ENCODE measurements at regions not wholly inside any gene's neighbourhood (a gene's known extent, or its start where the extent isn't known, plus 50 kb on each side); places are given as distances from the start of the nearest gene placed in this dataset.
"Not testable (repeated sequence)": the region's sequence is repeated elsewhere in the genome, so short reads cannot be mapped to it uniquely, and the experiment has no call there.

DNA sequence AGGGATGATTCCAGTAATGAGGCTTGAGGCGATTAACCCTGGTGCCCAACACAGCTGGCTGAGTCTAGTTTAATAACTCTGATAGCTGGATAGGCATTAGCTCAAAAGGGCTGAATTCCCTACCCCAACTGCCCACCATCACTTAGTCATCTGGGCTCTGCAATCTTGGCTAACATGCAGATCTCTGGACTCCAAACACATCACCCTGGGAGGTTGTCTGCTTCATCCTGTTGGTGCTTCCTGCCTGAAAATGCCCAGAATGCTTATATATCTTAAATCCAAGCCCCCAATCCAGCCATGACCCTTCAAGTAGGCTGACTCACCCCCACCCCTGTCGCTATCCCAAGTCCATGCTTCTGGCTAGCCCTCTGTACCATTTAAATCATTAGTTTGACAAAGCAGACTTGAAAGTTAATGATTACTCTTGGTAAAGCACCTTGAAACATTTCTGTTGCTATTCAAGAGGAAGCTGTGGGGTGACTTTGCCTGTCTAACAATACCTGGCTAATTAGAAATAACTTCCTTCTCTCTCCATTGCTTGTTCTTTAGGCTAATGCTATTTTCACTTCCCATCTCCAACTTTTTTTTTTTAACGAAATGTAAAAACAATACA, 107.0 kb upstream of the RORA start:
- no peak overlapping the region for H3K4me3 ChIP-seq (ENCODE audit: low read depth, low read length)
- TF ChIP-seq, protein P1, sequence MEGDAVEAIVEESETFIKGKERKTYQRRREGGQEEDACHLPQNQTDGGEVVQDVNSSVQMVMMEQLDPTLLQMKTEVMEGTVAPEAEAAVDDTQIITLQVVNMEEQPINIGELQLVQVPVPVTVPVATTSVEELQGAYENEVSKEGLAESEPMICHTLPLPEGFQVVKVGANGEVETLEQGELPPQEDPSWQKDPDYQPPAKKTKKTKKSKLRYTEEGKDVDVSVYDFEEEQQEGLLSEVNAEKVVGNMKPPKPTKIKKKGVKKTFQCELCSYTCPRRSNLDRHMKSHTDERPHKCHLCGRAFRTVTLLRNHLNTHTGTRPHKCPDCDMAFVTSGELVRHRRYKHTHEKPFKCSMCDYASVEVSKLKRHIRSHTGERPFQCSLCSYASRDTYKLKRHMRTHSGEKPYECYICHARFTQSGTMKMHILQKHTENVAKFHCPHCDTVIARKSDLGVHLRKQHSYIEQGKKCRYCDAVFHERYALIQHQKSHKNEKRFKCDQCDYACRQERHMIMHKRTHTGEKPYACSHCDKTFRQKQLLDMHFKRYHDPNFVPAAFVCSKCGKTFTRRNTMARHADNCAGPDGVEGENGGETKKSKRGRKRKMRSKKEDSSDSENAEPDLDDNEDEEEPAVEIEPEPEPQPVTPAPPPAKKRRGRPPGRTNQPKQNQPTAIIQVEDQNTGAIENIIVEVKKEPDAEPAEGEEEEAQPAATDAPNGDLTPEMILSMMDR (IDR thresholded peaks at IDR 0.05; ENCODE audit: low read depth, low read length) = no peak
- no peak for DNase-seq (ENCODE audit: low read depth, low spot score)
- in situ Hi-C loops (cut with HindIII; ENCODE audit: low sequenced_read_pairs) = no loop called here

DNA sequence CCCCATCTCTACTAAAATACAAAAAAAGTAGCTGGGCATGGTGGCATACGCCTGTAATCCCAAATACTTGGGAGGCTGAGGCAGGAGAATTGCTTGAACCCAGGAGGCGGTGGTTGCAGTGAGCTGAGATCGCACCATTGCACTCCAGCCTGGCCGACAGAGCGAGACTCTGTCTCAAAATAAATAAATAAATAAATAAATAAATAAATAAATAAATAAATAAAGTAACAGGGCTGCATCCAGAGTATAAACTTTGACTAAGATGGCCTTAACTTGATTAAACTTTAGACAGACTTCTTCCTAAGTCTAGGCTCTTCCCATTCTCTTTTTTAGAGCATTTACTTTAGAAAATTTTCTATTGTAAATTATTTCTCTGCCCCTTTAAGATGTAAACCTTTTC, 105.6 kb upstream of the RORA start:
- DNase-seq (ENCODE audit: low read depth, low spot score); in situ Hi-C loops (cut with HindIII; ENCODE audit: low sequenced_read_pairs); H3K4me3 ChIP-seq (ENCODE audit: low read depth, low read length): not testable (repeated sequence)

DNA sequence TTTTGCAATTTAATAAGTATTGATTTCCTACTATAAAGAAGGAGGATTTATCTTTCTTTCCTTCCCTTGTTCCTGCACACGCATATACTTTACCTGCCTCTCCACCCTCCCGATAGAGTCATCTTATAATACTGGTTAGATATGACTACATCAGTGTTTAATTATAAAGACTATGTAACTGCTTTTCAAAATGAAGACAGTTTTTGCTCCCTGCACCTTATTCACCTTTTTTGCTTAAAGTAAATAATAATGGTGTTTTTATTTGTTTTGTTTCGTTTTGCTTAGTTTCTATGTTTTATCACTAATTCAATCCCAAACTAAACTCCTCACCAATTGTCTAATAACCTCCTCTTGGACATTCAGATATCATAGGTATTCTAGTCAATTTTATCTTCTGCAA, 101.9 kb upstream of the RORA start:
- DNase-seq (ENCODE audit: low read depth, low spot score) = no peak
- H3K4me3 ChIP-seq (ENCODE audit: low read depth, low read length) = no peak overlapping the region
- TF ChIP-seq, protein P1 (IDR thresholded peaks at IDR 0.05; ENCODE audit: low read depth, low read length) = no peak
- in situ Hi-C loops (cut with HindIII; ENCODE audit: low sequenced_read_pairs) = no loop called here

DNA sequence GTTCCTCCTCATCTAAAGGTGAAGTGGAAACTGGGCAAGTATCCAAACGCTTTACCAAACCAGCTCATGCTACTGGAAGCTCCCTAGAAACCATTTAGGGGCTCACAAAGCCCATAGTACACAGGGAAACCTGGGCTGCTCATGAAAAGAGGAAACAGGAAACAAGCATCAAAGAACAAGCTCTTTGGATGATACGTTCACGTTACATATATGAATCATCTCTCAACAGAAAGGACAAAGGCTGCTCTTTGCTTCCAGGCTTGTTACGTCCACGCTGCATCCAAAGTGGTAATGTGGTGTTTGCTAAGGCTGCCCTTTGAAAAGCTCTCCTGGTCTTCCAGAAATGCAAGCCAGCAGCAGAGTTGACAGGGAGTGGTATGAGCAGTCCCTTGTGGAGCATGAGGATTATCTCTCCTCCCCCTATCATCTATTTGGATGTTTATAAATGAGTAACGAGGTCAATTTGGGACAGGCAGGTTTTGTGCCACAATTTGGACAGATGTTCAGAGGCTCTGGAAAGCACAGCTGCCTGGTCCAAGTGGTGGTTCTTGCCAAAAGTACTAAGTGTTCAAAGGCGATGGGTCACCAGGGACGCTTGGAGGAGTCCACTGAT, 98.0 kb upstream of the RORA start:
- DNase-seq (ENCODE audit: low read depth, low spot score) = no peak
- in situ Hi-C loops (cut with HindIII; ENCODE audit: low sequenced_read_pairs) = no loop called here
- TF ChIP-seq, protein P1 (IDR thresholded peaks at IDR 0.05; ENCODE audit: low read depth, low read length) = no peak
- H3K4me3 ChIP-seq (ENCODE audit: low read depth, low read length) = no peak overlapping the region

DNA sequence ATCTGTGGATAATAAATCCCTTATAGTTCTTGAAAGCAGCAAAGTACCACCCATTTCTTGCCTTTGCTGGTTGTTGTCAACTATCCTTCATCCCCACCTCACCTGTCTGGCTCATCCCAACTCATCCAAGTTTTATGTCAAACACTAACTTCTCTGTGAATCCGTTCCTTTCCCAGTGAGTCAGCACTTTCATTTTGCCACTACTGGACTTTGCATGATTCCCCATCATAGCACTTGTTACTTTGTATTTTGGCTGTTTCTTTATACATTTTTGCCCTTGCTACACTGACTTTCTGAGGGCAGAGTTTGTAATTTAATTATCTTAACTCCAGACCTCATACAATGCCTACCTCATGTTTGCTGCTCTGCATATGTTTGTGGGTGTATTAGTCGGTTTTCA, 90.8 kb upstream of the RORA start:
- no peak for DNase-seq (ENCODE audit: low read depth, low spot score)
- in situ Hi-C loops (cut with HindIII; ENCODE audit: low sequenced_read_pairs) = no loop called here
- H3K4me3 ChIP-seq (ENCODE audit: low read depth, low read length) = no peak overlapping the region
- TF ChIP-seq, protein P1 (IDR thresholded peaks at IDR 0.05; ENCODE audit: low read depth, low read length) = no peak

DNA sequence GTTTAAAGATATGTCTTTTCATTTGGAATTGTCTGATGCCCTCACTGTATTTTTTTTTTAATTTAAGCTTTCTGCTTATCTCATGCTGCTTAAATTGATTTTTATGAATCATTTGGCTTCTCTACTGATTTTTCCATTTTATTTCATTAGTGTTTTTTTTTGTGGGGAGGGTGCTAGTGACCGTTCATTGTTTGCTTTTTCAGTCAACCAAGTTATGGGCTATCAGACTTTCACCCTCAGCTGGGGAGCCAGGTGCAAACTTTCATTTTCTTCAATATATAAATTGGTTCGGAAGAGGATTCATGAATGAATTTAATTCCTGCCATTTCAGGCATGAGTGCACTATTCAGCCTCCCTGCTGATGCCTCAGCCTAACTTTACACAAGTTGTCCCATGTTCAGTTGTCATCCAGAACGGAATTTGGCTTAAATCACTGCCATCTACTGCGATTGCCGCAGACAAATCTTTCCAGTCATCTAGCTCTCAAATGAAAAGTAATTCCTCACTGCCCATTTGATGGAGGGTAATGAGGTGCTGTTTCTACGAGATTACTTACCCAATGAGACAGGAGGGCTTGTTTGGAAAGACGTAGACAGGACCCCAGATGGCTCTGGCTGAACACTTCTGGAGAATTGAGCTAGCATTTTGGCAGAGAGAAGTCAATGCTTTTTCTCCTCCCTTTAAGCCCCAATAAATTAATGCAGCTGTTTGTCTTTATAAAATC, 89.9 kb upstream of the RORA start:
- no peak for DNase-seq (ENCODE audit: low read depth, low spot score)
- TF ChIP-seq, protein P1 (IDR thresholded peaks at IDR 0.05; ENCODE audit: low read depth, low read length) = no peak
- in situ Hi-C loops (cut with HindIII; ENCODE audit: low sequenced_read_pairs) = no loop called here
- H3K4me3 ChIP-seq (ENCODE audit: low read depth, low read length) = no peak overlapping the region

DNA sequence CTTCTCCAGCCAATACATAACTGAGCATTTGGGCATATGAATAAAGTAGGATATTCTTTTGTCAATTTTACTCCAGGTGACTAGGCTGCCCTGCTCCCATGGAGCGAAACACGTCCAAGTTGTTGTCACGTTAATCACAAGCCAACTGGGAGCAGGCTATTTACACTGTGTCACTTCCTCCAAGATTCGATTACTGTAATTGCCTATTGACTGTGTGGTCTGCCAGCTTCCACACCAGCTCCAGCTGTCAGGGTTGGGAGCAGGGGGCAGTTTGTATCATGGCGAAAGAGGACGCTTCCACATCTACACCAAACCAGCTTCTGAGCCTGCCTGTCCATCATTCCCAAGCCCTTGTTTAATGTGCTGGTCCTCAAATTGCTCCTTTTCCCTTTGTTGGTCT, 89.2 kb upstream of the RORA start:
- H3K4me3 ChIP-seq (ENCODE audit: low read depth, low read length) = no peak overlapping the region
- TF ChIP-seq, protein P1 (IDR thresholded peaks at IDR 0.05; ENCODE audit: low read depth, low read length) = no peak
- in situ Hi-C loops (cut with HindIII; ENCODE audit: low sequenced_read_pairs) = no loop called here
- DNase-seq (ENCODE audit: low read depth, low spot score) = no peak

All from astrocyte of the spinal cord (primary cell).